NCI-H146 treated with DMSO at 0.1 percent for 48 hours (cell line): ENCODE measurements at regions not wholly inside any gene's neighbourhood (a gene's known extent, or its start where the extent isn't known, plus 50 kb on each side); places are given as distances from the start of the nearest gene placed in this dataset.
"Not testable (repeated sequence)": the region's sequence is repeated elsewhere in the genome, so short reads cannot be mapped to it uniquely, and the experiment has no call there.

ENCODE experiments used
- DNase-seq: peaks from one replicate; lab custom pipeline; 2025; ENCODE audit not compliant: unreplicated experiment; lab: John Stamatoyannopoulos, UW

DNA sequence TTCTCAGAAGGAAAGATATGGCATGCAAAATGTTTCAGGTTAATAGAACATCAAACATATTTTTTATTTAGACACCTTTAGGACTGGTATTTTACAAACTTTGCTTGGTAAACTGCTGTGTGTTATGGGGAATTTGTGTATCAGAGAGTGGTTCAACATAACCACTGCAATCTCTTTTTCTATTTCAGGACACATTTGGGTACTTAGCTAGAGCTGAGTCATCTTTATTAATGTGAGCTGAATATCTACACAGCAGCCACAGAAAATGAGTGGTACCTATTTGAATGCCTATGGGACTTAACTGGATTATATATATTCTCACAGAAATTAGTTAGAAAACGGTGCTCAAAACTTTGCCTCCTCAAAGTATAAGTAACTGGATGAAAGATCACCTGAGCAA is 179.8 kb downstream of the SPDYE17 start:
- not testable (repeated sequence) for DNase-seq

DNA sequence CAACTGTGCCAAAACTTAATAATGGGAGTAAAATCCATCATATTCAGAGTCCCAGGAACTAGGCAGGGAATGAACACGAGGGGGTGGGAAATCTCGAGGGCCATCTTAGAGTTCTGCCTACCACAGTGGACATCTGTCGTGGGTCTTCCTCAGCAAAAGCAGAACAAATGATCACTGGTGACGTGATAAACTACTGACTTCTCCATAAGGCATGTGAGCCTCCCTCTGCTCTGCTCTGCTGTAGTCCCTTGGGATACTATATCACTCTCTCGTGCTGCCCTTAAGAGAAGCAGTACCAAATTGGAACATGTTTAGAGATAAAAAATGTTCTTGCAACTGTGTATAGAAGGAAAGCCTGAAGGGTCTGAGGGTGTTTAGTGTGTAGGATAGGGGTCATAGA is 180.5 kb downstream of the SPDYE17 start:
- not testable (repeated sequence) for DNase-seq

DNA sequence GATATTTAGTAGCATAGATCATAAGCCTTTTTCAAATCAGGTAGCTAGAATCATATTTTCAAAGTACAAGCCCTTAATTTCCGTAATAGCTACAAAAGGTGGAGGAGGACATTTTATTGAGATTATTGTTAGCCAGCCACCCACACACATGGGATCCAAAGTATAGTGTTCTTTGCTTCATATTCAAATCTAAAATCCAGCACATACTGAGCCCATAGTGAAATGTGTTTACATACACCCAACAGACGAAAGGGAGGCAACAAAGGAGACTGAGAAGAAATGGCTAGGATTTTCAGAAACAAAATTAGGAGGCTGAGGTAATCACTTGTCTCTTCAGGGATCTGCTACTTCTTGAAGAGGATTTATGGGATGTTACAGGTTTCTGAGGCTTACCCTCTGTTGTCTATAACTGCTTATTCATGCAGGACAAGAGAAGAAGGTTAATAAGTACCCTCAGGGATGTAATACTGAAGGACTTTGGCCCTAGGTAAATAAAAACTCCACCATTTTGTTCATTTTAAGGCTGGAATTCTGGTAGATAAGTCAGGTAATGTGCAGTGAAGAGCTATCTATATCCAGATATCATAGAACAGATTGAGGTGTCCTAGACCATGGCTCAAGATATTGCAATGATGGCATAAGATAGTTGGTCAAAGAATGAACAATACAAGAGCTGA is 182.1 kb downstream of the SPDYE17 start:
- not testable (repeated sequence) for DNase-seq

DNA sequence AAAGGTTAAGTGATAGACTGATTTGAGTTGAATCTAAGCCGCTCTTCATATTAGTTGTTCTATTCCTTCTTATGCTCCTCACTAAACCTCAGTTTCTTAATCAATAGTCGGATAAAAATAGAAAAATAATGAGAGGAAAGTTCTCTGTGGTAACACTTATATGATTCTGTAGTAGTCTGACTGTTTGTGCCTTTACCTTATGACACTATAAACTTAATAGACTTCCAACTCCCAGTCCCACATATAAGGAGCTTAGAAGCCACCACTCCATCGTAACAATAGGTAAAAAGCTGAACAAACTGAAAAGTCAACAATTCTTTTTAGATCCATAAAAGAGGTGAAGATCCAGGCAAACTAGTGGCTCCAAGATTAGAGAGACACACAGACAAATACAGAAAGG is 192.3 kb downstream of the SPDYE17 start:
- not testable (repeated sequence) for DNase-seq

DNA sequence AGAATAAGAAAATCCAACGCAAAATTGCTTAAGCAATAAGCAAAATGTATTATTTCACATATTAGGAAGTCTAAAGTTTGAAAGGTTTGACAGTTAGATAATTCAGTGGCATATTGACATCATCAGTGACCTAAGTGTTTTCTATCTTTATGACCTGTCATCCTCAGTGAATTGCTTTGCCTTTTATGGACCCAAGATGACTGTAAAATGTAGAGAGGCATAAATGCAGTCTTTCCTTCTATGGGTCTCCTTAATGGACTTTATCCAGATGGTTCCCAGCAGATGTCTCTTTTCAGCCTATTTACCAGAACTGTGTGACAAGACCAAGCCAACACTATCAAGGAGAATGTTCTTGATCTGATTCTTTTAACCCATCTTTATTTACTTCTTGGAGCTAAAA is 192.9 kb downstream of the SPDYE17 start:
- not testable (repeated sequence) for DNase-seq

DNA sequence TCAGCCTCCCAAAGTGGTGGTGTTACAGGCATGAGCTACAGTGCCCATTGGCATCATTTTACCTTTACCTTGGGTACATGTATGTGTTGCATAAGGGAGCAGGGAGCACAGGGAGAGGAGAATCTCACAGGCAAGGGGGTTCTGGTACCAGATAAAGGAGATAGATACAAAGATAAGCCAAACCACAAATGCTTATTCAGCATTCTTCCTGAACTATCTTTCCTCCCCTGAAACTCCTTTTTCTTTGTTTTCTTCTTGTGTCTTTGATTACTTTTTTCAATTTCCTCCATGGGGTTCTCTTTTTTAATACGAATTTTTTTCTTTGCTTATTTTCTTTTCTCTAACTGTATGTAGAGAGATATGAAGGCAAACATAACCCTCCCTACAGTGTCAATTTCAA is 193.8 kb downstream of the SPDYE17 start:
- DNase-seq = not testable (repeated sequence)

DNA sequence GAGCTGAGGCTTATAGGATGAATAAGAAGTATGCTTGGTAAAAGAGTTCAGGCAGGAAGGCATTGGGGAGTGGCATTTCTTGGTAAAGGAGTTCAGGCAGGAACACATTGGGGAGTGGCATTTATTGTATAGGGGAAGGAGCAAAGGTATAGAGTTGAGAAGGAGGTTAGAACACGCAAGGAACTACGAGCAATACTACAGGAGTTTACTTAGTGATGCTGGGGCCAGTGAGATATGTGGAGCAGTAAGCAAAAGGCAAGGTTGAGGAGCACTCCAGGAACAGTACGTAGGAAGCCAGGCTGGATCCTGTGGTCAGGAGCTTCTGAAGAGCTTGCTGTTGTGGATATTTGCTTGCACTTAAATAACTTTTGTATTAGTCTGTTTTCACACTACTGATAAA is 202.2 kb upstream of the POMZP3 start:
- DNase-seq = not testable (repeated sequence)

DNA sequence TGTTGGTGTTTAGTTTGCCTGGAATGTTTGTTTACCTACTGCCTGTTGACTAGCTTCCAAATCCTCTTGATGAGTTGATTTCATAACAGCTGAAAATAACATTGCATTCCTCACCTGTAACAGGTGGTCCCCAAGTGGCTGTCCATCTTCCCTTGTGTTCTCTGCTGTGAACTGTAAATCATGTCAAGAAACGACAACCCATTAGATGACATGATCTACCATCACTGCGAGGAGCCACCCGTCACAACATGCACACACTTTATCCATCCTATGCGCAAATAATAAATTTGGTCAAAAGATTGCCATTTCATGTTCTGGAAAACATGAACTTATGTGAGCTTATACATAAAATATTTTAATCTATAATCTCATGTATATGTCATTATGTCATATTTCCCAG is 199.1 kb upstream of the POMZP3 start:
- DNase-seq = not testable (repeated sequence)

DNA sequence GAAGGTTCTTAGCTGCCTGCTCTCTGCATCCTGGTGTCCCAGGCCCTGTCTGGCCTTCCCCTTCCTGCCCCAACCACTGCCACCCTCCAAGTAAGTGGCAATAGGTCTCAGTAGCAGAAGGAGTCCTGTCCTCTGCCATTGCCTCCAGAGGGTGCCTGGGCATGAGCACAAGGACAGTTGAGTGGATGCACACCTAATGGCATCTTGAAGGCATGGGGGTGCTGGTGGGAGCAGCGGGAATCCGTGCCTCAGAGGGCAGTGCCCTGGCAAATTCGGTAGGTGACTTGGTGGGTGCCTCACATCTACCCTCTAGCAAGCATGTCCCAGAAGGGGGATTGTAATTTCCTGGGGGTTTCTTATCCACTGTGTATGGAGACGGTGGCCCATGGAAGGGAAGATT is 182.8 kb upstream of the POMZP3 start:
- DNase-seq = not testable (repeated sequence)

DNA sequence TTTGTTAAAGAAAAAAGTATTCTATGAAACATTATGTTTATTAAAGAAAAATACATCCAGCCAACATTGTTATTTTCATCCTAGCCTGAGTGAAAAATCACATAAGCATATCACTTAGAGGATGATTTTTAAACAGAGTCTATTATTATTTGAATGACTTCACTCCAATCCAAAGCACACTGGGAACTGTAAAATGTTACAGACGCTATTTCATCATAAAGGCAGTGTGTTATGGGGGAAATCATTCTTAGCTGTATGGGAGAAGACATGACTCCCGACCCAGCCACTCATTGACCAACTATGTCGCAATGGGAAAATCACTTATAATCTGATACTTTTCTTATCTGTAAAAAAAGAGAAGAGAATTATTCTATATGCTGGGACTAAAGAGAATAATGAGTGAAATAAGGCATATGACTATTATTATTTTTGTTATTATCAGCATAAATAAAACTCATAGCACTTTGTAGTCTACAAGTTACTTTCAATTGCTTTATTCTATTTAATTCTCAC is 180.6 kb upstream of the POMZP3 start:
- not testable (repeated sequence) for DNase-seq

DNA sequence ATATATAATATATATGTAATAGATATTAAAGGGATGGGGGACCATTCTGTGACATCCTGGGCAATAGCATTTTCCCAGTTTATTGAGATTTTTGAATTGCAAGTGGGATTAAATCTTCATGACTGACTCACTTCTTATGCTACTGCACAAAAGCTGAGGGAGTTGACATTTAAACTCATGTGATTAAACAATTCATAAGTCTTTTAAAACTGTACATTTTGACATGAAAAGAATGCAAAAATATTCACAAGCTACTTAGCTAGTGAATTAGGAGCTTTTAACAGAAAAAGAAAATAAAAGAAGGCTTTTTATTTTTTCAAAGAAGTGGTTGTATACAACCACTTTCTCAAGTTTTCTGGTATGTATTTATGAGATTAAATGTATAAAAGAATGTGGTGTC is 179.4 kb upstream of the POMZP3 start:
- not testable (repeated sequence) for DNase-seq

DNA sequence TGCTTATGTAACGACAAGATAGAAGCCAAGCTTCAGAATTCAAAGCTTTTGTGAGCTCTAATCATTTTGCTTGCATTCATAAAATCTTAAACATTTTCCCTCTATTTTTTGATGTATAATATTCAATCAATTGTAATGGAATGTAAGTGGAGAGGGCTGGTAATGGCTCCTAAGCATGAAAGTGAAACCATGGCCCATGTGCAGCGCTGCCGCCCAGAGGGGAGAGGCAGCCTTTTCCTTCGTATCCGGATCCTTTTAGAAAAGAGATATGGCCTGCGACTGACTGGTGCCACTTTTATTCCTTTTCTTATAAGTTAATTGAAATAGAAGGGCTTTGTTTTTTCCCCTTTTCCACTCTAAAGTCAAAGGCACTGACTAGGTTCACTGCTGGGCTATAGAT is 178.9 kb upstream of the POMZP3 start:
- not testable (repeated sequence) for DNase-seq

DNA sequence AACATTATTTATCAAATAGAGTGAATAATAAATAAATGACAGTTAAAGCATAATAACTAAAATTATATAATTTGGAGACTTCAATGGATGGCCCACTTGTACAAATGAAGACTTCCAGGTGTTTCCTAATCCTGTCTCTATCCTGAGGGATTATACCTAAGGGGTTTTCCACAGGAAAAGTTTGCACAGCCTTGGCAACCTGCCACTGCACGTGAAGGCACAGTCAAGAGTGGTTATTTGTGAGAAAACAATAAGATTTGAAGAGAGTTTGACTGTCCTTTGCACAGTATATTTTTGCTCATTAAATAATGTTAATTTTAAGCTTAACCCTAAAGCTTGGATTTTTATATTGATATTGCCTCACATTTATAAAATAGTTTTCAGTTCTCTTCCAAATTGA is 178.2 kb upstream of the POMZP3 start:
- DNase-seq = not testable (repeated sequence)

DNA sequence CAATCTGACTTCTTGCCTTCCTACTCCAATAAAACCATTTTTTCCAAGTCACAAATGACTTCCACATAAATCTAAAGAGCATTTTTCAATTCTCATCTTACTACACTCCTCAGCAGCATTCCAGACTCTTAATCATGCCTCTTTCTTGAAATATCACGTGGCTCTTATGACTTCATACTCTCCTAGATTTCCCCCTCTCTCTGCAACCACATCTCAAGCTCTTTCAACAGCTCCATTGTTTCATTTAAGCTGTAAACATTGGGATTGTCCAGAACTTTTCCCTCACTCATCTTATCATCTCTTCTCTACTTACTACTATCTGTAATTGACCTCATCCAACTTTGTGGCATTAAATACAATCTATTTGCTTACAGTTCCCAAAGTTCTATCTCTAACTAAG is 170.6 kb upstream of the POMZP3 start:
- not testable (repeated sequence) for DNase-seq

DNA sequence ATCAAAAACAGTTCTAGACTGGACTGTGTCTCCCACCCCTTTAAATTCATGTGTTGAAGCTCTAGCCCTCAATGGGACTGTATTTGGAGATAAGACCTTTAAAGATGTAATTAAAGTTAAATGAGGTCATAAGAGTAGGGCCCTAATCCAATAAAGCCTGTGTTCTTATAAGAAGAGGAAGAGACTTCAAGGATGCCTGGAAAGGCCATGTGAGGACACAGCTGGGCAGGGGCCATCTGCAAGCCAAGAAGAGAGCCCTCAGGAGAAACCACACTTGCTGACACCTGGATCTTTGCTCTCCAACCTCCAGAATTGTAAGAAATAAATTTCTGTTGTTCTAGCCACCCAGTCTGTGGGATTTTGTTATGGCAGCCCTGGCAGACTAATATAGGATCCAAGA is 153.6 kb upstream of the POMZP3 start:
- not testable (repeated sequence) for DNase-seq

DNA sequence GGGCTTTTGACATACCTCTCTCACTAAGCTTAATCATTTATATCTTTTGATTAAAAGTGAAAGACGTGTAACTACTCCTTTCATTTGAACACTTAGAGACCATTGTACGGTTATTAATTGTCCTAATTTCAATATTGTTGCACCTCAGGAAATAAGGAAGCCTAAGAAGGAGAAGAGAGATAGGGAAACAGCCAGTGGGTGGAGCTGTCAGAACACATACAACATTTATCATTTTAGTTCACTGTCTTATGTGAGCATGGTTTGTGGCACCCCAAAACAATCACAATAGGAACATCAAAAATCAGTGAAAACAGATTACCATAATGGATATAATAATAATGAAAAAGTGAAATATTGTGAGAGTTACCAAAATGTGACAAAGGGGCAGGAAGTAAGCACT is 147.2 kb upstream of the POMZP3 start:
- not testable (repeated sequence) for DNase-seq

DNA sequence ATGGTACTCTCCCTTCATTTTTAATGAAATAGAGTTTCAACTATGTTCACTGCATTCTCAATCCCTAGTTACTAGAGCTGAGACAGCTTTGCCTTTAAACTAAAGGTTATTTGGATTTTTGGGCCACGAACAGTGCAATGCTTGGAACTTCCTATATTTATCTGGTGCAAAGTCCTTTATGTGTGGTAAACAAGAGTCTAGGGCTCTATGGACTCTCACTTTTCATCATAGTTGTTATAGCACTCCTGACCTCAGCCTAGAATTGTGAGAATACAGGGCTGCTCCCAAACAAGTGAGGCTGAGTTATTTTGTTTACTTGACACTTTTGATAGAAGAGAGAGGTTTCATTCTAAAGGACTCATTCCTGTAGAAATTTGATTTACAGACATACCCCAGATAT is 144.9 kb upstream of the POMZP3 start:
- DNase-seq = not testable (repeated sequence)

DNA sequence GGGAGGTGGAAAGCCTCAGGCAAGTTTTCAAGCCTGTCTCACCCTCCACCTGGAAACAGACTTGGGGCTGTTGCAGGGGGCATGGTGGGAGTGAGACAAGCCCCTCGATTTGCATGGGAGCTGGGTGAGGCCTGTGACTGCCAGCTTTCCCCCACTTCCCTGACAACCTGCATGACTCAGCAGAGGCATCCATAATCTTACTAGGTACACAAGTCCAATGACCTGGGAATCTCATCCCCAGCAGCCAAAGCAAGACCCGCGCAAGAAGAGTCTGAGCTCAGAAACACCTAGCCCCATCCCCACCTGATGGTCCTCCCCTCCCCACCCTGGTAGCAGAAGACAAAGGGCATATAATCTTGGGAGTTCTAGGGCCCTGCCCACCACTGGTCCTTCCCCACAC is 136.9 kb upstream of the POMZP3 start:
- DNase-seq = not testable (repeated sequence)

DNA sequence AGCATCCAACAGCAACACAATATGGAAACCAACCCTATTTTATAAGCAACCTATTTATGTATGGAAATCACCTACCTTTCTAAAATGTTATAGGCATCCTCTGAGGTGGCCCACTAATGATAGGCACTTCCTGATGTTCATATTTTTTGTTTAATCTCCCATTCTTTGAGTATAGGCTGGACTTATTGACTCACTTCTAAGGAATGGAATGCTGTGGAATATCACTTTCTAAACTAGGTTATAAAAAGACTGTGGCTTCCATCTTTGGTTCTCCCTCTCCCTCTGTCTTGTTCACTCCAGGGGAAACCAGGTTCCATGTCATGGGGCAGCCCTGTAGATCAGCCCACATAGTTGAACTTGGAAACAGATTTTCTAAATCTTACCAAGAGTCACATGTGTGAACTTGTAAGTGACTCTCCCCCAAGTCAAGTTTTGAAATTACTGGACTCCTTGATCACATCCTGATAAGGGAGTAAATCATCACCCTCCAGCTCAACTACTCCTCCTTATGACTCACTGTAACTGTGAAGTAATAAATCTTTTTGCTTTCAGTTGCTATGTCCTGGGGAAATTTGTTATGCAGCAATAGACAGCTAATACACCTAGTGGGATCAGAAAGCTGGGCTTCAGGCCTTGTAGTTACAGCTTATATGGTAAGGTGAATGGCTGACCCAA is 133.6 kb upstream of the POMZP3 start:
- DNase-seq = not testable (repeated sequence)

DNA sequence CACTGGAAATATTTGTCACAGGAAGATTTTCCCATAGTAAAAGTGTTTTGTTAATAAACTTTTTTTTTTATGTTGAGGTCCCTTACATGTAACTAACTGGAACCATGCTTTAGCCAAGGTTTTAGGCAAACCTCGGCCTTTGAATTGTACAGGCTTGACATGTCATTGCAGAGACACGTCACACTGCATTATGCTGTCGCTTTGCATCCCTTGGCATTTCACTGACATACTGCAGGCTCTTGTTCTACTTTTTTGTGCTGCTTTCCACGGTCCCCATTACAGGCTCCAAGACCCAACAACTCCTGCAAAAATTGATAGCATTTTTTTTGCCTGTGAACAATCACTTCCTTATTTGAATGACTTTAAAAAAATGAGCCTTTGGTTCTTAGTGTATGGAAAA is 112.5 kb upstream of the POMZP3 start:
- not testable (repeated sequence) for DNase-seq

DNA sequence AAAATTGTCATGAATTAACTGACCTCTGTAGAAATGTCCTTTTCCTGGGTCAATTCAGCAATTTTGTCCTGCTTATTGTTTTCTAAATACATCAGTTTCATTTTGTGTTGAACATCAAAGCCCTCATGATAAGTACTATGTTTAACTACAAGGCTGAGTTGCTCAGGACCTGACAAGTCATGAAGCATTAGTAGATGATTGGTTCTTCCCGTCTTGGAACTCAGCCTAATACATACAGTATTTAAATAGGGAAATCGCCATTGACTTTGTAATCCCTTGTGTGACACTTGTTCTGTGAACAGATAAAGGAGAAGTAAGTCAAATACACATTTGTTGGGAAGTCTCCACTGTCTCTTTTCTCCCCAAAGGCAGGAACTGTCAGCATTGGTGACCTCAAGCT is 109.6 kb upstream of the POMZP3 start:
- peak; percentile 9 for DNase-seq

DNA sequence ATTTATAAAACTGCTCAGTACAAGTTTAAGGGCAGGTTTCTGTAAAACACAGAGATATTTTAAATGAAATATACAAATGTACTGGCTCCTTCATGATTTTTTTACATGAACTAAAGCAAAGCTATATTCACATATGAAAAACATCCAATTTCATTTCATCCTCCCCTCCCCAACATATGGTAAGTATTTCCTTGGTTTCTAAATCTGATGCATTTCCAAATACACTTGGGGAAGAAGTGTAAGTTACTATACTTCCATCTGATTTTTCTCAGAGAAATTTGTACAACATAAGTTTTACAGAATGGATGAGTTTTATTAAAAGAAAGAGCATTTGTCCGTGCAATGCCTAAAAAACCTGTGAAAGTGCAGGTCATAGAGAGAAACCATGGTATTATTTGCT is 109.0 kb upstream of the POMZP3 start:
- DNase-seq = not testable (repeated sequence)
